Neutrophil (primary cell): ENCODE measurements at regions not wholly inside any gene's neighbourhood (a gene's known extent, or its start where the extent isn't known, plus 50 kb on each side); places are given as distances from the start of the nearest gene placed in this dataset.
"Not testable (repeated sequence)": the region's sequence is repeated elsewhere in the genome, so short reads cannot be mapped to it uniquely, and the experiment has no call there.

Source experiments
- H3K27ac ChIP-seq: fragments of 200-600 bp; sonication (generic); 2 replicates; pipeline ENCODE4 v1.5.1; 2016; ENCODE audit warnings: mild to moderate bottlenecking, moderate library complexity
- H3K27me3 ChIP-seq: fragments of 200-600 bp; sonication (generic); 2 replicates; pipeline ENCODE4 v1.6.0; 2016; ENCODE audit warnings: mild to moderate bottlenecking
- H3K36me3 ChIP-seq: fragments of 200-600 bp; sonication (generic); 2 replicates; pipeline ENCODE4 v1.5.1; 2017
- H3K4me1 ChIP-seq, 2 experiments: fragments of 200-600 bp in 1 of 2; sonication (generic) in 1 of 2; 1 replicate in 1 of 2; 2 replicates in 1 of 2; pipeline versions ENCODE4 v1.5.1 to v1.6.1; 2013 to 2016; ENCODE audit warnings: low read depth in 1 of 2, low read length in 1 of 2, mild to moderate bottlenecking in 1 of 2, moderate library complexity in 1 of 2; ENCODE audit not compliant: control insufficient read depth in 1 of 2, insufficient read depth in 1 of 2
- H3K4me3 ChIP-seq, 2 experiments: fragments of 200-600 bp in 1 of 2; sonication (generic) in 1 of 2; 1 replicate in 1 of 2; 2 replicates in 1 of 2; pipeline ENCODE4 v1.5.1; 2013 to 2016; ENCODE audit warnings: low read depth in 1 of 2, low read length in 1 of 2, mild to moderate bottlenecking in 1 of 2, moderate library complexity in 1 of 2
- H3K9me3 ChIP-seq: fragments of 200-600 bp; sonication (generic); 2 replicates; pipeline ENCODE4 v1.5.1; 2016
- TF ChIP-seq, protein P1 (sequence below): fragments of 200-600 bp; sonication (generic); IDR thresholded peaks from 2 replicates; pipeline ENCODE4 v1.5.1; 2016; ENCODE audit warnings: antibody characterized with exemption

DNA sequence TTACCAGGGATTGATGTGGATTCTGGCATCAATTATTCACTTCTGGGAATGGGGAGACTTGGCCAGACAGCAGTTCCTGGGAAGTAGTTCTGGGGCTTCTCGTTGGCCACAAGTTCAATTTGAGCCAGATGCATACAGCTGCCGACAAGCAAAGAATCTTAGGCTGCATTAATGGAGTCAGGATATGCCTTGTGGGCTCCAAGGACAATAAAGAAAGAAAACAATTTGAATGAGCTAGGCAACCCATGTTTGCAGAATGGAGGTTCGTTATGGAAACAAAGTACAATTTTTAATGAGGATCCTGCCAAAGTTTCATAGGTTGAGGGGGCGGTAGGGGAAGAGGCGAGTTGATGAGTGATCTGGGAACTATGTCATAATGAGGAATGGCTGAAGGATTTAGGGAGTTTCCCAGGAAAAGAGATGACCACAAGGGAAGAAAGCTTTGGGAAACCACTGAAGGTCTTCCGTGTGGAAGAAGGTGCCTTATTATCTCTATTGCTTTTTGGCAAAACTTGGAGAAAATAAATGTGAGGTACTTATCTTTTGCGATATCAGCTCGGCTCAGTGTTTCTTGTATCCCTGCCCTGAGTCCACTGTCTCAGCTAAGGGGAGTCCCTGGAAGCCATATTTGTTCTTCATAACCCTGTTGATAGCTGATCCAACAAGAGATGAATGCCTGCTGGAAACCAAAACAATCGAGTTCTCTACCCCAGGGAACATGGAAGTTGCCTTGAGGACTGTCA is 181.0 kb upstream of the ZNF217 start:
- H3K27ac ChIP-seq: no peak overlapping the region
- no peaks in the 10 kb centered on the region for H3K36me3 ChIP-seq
- no peaks in the 10 kb centered on the region for H3K27me3 ChIP-seq
- TF ChIP-seq, protein P1, sequence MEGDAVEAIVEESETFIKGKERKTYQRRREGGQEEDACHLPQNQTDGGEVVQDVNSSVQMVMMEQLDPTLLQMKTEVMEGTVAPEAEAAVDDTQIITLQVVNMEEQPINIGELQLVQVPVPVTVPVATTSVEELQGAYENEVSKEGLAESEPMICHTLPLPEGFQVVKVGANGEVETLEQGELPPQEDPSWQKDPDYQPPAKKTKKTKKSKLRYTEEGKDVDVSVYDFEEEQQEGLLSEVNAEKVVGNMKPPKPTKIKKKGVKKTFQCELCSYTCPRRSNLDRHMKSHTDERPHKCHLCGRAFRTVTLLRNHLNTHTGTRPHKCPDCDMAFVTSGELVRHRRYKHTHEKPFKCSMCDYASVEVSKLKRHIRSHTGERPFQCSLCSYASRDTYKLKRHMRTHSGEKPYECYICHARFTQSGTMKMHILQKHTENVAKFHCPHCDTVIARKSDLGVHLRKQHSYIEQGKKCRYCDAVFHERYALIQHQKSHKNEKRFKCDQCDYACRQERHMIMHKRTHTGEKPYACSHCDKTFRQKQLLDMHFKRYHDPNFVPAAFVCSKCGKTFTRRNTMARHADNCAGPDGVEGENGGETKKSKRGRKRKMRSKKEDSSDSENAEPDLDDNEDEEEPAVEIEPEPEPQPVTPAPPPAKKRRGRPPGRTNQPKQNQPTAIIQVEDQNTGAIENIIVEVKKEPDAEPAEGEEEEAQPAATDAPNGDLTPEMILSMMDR: no peak
- H3K9me3 ChIP-seq: no peaks in the 10 kb centered on the region
- no peak overlapping the region for H3K4me3 ChIP-seq
- peaks cover 4% of the 10 kb centered on the region in 2 experiments for H3K4me1 ChIP-seq

DNA sequence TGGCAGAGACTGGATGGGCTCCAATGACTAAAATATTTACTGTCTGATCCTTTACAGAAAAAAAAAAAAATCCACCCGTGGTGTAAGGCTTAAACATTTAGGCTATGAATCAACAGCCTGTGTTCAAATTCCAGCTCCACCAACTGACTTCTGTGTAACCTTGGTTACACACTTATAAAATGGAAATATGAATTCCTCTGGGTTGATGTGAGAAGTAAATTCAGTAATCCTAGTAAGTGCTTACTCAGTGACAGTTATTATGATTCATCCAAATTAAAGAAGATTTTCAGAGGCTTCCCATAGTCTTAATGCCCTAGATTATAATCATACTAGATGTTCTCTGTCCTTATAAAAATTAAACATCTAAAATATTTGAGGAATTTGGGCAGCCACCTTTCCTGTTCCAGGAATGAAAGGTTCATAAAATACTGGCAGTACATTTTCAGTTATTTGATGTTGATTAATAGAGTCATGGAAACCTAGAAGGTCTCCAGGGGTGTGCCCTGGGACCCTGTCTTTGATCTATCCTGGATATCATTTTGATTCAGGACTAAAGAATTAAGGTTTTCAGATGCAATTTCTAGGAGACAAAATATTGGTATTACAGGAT is 180.3 kb upstream of the ZNF217 start:
- Histone ChIP-seq H3K9me3 (no peaks in the 10 kb centered on the region), H3K27me3 (no peaks in the 10 kb centered on the region), H3K36me3 (no peaks in the 10 kb centered on the region), H3K27ac (no peak overlapping the region), H3K4me1 (no peaks in the 10 kb centered on the region), H3K4me3 (no peak overlapping the region)
- TF ChIP-seq, protein P1: no peak

GRCh38 chr20:53773066-53773791 is 179.6 kb upstream of the ZNF217 start:
- not testable (repeated sequence) for H3K9me3 ChIP-seq, H3K4me1 ChIP-seq, H3K27me3 ChIP-seq, H3K27ac ChIP-seq, H3K36me3 ChIP-seq, H3K4me3 ChIP-seq

- TF ChIP-seq, protein P1: no peak
- Histone ChIP-seq H3K9me3 (no peaks in the 10 kb centered on the region), H3K27me3 (no peaks in the 10 kb centered on the region), H3K4me3 (no peak overlapping the region), H3K27ac (no peak overlapping the region), H3K4me1 (no peaks in the 10 kb centered on the region), H3K36me3 (no peaks in the 10 kb centered on the region)
These were observed 175.4 kb upstream of the ZNF217 start for GRCh38 chr20:53769041-53769440.

DNA sequence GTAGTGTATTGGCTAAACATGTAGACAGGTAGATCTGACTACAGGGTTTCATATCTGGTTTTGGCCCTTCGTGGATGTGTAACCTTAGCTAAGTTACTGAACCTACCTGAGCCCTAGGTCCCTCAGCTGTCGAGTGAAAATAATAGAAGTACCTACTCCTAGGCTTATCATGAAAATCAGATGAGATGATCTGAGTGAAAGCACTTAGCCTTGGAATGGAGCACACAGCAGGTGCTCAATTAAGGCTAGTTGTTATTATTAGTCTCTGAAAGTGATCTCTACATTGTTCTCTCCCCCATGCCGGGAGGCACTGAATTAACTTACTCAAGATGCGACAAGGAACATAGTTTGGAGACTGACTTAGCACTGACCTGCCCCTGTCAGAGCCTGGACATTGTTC is 174.7 kb upstream of the ZNF217 start:
- Histone ChIP-seq H3K4me3 (no peak overlapping the region), H3K27me3 (no peaks in the 10 kb centered on the region), H3K9me3 (no peaks in the 10 kb centered on the region), H3K27ac (no peak overlapping the region), H3K4me1 (no peaks in the 10 kb centered on the region), H3K36me3 (no peaks in the 10 kb centered on the region)
- TF ChIP-seq, protein P1: no peak
